Myocyte (in vitro differentiated cells): ENCODE measurements at regions not wholly inside any gene's neighbourhood (a gene's known extent, or its start where the extent isn't known, plus 50 kb on each side); places are given as distances from the start of the nearest gene placed in this dataset.

ENCODE experiments used
- DNase-seq: peaks from one replicate; pipeline ENCODE4 v3.0.0-alpha.2; 2012; ENCODE audit warnings: low read depth

DNA sequence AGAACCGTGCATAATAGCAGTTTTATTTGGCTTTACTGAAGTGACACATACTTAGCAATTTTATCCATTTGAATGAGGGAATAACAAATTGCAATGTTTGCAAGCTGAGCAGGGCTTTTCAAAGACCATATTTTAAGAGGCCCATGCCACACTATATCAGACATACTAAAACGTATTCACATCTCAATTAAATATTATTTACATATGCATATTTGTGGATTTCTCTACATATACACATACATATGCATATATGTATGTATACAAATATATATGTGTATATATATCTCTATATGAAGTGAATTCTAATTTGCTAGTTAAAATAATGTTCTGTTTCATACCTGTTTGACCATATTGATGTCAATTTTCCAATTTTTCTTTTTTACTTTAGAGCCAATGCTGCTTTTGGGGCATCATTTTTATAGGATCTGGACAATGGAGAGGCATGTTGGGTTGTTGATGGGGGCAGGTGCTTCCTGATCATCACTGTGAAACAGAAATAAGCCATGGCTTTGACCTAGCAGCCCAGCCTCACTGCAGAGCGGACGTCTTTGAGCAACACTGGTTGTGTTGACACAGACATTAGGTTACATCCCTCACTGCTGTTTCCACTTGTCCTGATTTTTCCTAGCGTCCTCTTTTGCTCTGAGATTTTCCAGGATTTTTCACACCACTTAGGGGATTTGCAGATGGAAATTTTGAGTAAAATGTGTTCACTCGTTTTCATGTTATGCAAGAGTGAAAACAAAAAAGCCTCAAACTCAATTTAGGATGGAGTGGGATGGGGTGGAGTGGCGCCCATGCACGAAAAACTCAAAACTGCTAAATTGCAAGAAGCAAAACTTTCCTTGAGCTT lies 56.9 kb downstream of the RDH14 start:
- DNase-seq = no peak

DNA sequence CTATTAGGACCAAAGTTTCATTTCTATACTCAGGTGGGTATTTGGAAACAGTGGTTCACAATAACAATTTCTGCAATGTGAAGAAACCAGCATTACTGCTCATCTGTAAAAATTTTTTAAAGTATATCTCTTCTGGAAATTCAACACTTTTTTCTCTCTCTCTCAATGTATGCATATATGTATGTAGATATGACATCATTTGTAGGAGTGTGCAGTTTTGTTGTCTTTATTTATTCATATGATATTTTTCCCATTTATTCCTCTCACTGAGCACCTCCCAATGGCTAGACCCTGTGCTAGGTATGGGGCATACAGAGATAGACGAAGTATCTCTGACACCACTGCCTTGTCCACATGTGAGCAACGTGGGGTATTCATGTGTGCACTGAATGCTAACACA lies 58.3 kb downstream of the RDH14 start:
- DNase-seq = no peak

DNA sequence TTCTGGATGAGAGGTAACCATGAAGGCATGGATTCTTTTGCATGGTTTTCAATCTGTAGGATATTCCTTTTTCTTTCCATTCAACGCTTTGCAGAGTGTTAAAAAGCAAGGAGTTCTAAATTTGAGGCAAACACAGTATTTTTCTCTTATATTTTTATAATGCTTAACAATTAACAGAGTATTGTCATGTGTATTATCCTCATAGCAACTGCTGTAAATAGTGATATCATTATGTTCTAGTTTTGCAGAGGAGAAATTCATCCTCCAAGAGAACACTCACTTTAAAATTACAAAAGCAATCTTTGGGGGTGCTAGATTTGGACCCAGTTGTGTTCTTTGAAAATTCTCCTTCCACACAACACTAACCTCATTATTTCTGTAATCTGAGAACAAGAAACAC lies 58.7 kb downstream of the RDH14 start:
- DNase-seq = no peak

DNA sequence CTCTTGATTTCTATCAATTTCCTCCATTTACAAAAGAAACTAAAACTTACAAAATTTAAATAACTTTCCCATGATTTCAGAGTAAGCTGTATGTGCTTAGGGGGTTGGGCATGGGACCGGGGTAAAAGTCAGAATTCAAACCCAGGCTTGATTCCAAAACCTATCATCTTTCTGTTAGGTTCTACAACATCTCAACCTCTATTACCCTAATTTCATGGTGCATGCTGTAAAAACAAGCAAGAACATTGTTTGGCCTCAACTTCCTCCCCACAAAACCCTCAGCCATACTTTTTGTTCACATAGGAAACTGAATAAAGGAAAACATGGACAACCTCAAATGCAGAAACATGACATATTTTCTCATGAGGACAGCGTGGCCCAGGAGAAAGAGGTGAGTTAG lies 59.3 kb downstream of the RDH14 start:
- no peak for DNase-seq

DNA sequence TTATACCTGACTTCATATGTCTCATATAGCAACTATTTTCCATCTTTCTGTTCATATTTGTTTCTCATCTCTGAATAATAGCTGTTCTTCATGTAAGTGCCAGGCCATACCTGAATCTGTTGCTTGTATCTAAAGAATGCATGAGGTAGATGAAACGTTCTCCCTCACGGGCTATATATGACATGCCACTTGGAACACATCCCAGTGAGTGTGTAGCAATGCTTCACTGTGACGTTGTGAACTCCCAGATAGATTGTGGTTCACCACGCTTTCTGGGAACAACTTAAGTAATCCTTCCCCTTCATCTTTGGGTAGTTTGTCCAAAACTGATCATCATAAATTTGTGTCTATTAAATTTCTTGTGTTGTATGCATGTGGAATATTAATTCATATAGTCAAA lies 60.1 kb downstream of the RDH14 start:
- DNase-seq = no peak

DNA sequence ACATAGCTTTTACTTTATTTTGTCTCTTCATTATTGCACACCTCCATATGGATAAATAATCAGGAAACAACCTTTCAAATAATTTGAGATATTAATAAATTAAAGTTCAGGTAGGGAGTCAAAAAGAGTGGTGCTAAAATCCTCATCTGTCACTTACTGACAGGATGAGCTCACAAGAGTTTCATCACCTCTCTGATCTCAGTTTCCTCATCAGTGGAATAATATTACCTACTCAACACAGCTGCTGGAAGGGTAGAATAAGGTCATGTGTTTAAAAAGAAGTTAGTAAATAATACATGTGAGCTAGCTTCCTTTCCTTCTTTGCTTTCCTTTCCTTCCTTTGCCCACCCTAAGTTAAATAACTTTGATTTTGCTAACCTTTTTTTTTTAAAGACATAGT lies 61.9 kb downstream of the RDH14 start:
- no peak for DNase-seq

DNA sequence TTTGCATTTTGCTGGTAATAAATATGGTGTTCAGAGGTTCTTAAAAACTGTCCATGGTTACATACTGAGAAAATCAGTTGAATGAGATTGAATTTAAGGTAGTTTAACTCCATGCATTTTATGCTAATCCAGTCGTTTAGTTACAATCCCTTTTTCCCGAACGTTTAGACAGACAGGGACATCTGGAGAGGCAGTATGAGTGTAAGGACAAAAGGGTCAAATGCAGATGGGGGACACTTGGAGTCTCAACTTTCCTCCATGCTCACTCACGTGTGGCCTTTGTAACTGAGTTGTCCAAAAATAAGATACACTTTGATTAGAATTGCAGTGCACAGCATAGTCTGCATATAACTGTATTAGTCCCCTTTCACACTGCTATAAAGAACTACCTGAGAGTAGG lies 63.9 kb downstream of the RDH14 start:
- DNase-seq = no peak

DNA sequence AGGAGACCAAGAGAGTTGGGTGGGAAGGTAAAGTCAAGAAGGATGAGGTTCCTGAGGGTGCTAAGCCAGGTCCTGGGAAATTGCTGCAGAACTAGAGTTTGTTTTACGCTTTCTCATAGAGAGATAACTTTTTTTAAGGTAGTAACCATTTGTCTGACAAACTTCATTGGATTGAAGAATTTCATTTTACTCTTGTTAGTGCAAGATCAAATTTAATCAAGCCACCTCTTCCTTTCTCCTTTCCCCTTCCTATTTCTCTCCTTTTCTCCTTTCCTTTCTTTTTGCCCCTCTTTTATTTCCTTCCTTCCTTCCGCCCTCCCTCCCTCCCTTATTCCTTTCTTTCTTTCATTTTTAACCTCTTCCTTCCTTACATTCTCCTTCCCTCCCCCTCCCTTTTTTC lies 65.4 kb downstream of the RDH14 start:
- no peak for DNase-seq

DNA sequence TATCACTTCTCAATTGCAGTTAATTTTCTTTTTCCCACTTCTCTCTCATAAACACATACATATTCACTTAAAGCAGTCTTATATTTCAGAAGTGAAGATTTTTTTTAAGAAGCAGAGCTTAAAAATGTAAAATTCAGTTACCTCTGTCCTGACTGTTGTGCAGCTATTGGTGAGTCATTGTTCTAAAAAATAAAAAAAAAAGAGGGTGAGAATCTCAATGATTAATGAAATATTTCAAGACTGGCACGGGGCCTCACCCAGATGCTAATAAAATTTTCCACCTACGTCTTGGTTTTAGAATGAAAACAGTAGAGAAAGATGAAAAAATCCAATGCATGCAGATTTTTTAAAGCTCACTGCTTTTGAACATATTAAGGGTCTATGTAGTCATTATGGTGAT lies 67.7 kb downstream of the RDH14 start:
- no peak for DNase-seq

DNA sequence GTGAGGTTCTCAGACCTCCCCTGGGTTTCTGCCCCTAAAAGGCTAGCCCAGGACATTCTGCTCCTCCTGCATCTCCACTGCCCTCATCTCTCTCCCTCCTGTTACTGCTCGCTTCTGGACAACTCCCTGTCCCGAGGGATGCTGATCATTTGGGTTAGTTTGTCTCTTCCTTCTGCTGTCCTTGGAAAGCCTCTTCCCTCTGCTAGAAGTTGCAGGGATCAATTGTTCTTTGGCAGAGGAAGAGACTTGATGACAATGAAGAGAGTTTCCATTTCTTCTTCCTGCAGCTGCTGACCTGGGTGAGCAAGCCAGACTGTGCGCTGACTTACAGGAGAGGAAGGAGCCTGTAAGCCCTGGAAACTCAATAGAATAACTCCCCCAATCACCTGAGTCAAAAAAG lies 68.9 kb downstream of the RDH14 start:
- no peak for DNase-seq

DNA sequence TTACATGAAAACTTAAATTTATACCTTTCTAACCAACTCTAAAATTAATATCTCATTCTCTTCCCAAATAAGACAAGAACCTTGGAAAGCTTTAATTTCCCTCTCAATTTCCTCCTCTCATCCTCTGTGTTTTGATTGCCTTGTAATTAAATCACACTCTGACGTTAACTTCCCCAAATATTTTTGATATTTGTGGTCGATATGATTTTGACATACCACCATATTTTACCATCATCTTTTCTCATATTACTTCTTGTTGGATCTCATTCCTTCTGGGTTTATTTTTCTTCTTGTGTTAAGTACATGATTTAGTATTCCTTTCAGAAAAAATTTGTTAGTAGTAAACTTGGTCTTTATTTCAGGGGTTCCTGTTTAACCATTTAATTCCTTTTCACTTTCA lies 69.6 kb downstream of the RDH14 start:
- DNase-seq = no peak

DNA sequence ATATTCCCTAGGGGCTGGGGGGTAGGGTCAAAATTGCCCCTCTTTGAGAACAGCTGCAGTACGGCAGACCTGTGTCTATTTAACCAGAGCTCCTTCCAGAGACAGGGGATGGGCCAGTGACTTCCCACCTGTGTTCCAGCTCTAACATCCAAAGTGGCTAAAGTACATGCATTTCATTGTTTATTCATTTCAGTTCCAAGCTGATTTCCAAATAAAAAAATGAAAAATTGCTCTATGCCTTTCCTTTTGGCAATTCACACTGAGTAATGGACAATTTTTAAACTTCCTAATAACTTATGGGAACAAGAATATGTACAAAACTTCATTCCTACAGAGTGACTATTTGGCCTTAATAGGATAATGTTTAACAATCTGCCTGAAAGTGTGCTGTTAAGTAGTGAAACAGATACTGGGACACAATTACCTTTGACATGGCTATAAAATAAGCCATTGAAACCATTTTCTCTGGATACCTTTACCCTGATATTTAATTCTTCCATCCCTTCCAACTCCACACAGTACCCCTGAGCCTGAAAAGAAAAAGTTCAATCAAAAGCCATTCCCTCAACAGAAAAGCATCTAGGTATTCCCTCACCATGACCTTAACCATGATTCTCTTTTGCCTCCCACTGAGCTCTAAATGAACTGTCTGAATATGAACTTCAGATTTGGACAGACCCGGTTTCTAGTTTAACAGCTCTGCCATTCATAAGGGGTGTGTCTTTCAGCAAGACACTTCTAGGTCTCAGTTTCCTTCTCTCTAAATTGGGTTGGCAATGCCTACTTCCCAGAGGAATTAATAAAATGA lies 73.1 kb downstream of the RDH14 start:
- no peak for DNase-seq

DNA sequence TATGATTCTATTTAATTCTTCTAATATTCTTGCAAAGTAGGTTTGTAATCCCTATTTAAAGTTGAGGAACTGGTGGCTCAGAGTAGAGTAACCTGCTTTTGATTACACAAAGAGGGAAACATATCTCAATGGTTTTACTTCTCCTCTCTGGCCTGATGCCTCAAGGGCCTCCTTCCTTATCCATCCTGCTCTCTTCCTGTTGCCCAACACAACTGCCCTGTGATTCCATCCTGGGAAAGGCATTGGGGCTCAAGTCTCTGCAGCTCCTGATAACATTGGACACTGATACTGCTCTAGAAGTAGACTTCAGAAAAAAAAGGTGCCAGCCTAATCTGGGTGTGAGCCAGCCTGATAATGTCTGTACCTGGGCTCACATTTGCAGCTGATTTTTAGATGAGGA lies 75.8 kb downstream of the RDH14 start:
- DNase-seq = no peak

DNA sequence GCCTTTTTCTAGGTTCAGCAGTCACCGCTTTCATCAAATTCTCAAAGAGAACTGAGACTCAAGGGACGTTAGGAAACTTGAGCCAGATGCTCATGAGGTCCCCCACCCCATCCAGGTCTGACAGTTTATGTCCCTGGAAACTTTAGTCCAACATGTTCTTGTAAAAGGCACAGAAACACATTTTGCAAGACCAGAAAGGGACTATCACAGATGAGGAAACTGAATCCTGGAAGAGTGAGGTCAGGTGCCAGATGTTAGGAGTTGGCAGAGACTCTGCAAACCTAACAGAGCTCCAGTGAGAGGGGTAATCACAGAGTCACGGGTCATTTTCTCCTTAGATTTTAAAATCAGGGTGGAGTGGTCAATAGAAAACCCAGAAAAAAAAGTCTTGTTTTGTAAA lies 76.6 kb downstream of the RDH14 start:
- DNase-seq = no peak

DNA sequence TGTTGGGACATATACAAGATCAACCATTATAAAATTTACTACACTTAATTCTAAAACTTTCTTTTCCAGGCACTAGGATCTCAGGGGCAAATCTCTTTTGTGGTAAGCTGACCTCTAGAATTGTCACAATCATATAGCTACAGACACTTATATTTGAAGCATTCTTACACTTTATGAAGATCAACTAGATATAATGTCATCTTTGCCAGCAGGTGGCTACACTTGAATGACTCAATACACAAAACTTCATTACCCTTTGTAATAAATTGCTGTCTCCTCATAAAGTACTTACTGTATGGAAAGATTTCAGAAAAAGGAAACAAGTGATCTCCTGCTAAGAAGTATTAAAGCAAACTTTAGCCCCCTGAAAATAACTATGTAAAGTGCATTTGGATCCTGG lies 77.8 kb downstream of the RDH14 start:
- no peak for DNase-seq

DNA sequence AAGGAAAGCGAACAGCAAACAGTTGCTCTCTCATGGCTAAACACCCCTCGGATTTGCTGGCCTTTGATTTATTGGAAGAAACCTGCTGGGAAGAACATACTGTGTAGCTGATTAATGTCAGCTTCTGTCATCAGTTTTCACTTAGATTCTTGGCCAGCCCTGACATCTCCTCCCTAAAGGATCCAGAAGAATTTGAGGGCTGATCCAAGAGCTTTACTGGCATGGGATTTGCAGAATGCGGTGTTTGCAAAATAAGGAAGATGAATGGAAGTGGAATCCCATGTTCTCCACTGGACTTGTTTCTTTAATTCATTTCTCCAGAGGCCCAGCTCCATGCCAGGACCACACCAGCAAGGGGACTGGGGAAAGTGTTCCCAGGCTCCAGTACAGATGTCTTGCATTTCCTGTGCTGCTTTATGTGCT lies 80.5 kb downstream of the RDH14 start:
- no peak for DNase-seq

DNA sequence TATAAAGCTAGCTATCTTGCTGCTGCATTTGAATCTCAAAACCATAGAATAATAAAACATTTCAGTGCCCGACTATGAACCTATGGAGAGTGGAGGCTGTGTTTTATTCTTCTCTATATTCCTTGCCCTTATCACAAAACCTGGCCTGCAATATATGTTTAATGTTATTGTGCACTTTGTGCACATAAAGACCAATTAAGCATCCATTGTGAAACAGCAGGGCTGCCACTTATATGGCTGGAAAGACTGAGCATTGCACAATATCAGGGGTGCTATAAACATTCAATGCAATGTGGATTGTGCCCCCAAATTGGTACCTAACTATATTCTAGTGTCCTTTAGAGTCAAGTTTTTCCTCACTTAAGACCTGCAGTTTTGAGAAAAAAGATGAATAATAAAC lies 83.2 kb downstream of the RDH14 start:
- DNase-seq = no peak

DNA sequence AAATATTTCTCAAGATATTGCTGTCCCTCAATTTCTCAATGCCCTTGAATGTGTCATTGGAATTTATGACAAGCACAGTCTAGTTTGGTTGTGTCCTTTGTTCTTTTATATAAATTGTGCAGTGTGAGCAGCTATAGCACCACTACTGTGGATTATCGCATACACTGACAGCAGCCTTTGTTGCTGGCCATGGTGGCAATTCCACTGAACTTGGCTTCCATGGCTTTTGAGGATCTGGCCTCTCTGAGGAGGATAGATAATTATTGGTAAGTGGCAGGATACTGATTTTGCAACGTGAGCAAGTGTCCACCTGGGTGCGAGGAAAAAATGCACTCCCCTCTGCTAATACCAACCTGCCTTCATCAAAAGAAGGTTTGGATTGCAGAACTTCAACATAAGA lies 84.0 kb downstream of the RDH14 start:
- DNase-seq = no peak

DNA sequence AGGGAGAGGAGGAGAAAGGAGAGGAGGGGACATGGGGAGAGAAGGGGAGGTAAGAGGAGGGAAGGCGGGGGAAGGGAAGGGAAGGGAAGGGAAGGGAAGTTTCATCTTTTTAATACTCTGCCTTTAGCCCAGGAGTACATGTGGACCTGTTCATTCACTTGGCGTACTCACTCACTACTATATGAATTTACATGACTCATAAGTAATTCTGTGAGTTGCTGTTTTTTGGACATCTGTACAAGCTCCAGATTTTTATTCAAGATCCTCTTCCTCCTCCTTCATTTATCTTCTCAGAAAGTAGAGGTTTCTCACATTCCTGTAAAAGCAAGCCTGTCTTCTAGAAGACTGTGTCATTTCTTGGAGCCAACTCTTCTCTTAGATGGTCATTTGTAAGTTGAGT lies 84.6 kb downstream of the RDH14 start:
- no peak for DNase-seq

DNA sequence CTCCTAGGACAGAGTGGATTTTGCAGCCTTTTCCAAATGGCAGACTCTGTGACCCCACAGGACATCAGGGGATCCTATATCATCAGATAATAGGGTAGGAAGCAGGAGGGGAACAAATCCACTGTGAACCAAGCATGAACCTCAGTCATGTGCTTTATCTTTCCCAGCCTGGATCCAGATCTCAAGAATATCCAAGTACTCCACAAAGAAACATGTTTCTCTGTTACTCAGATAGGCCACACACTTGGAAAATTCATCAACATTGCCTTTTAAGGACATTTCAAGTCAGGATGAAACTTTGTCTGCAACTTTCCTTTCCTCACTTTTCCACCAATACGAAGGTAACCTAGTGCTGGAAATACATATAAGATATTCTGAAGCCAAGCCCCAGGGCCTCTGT lies 85.8 kb downstream of the RDH14 start:
- DNase-seq = no peak

DNA sequence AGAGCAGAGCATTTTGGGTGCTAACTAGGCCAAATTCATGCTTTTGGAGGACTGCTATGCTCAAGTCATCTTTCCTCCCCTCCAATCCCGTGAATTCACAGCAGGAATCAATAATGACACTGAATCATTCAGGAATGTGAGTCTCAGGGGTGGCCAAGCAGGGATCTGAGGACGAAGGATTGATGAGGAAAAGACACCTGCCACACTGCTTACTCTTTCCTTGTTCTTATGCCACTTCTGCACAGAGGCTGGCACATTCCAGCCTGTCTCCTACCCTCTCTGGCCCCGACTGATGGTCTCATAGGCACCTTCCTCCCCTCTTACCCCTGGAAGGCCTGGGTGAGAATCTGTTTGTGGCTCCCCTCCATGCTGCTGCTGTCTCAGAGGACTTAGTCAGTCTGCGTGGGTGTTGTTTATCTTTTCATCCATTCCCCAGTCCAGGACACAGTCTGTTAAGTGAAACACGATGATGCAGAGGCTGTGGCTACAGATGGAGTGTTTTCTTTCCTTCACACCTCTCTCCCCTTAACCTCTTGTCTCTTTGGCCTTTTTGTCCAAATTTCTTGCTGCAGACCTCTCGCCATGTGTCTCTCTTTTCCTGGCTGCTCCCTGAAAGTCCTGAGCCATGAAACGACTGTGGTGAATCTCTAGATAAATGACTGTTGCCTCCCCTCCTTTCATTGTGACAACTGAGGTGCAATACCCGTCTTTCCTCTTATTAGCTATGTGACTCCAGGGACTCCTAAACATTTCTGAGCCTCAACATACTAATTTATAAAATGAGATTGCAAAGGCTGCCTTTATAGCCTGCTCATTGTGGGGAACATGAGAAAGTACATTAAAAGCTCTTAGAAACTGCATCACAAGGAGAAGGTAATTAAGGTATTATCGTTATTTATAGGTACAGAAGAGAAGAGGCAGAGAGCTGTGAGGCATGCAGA lies 86.9 kb downstream of the RDH14 start:
- no peak for DNase-seq
